Skin epidermis (tissue), 12 donors: ENCODE measurements at regions not wholly inside any gene's neighbourhood (a gene's known extent, or its start where the extent isn't known, plus 50 kb on each side); places are given as distances from the start of the nearest gene placed in this dataset.

Experiments
- H3K27ac ChIP-seq, 21 experiments: fragments of 200-600 bp; sonication (generic) in 11 of 21; one replicate each; pipeline ENCODE4 v1.5.0; 2020; ENCODE audit warnings: mild to moderate bottlenecking in 3 of 21, inconsistent platforms in 2 of 21, moderate library complexity in 2 of 21
- H3K4me3 ChIP-seq, 7 experiments: fragments of 200-600 bp; sonication (generic) in 2 of 7; one replicate each; pipeline ENCODE4 v1.5.0; 2020; ENCODE audit warnings: inconsistent platforms in 2 of 7, mild to moderate bottlenecking in 2 of 7, moderate library complexity in 1 of 7

DNA sequence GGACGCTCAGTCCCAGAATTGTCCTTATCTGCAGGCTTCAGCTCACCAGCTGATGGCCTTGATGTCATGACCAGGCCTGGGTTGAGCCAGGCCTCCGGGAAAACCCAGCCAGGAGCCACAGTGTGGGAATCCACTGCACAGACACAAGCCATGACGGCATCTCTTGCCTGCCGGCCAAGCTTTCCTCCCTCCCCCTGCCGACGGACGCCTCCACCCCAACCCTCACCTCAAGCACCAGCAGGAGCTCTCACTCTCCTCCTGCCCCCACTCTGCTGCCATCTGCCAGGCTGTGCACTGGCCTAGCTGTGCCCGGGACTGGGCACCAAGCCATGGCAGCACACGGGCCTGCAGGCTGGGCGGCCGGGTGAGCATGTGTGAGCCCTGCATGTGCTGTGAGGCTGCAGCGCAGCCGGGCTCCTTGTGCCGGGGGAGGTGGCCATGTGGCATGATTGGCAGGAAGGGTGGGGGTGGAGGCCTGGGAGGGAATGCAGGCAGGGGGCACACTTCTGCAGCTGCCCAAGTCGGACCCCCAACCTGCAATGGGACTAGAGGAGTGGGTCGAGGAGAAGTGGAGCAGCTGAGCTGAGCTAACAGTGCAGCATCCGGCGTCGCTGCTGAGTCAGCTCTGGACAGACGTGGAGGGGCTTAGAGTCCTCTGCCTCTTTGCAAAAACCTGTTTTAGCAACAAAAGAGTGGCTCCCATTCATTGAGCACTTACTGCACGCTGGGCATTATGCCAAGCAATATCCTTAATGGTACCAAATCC, 268.5 kb downstream of the CBLN1 start:
- no peak overlapping the region for H3K4me3 ChIP-seq
- H3K27ac ChIP-seq: no peak overlapping the region

DNA sequence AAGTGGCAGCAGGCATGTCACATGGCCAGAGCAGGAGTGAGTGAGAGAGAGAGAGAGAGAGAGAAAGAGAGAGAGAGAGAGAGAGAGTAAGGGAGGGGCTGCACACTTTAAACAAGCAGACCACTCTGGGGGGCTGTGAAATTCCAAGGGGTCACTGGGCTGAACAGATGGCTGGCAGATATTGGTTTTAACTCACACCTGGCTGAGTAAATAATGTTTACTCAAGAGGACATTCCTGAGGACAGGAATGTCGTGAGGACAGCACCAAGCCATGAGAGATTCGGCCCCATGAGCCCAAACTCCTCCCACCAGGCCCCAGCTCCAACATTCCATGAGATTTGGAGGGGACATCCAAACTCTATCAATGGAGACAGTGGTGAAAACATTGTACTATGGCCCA, 269.7 kb downstream of the CBLN1 start:
- H3K4me3 ChIP-seq: no peak overlapping the region
- H3K27ac ChIP-seq: no peak overlapping the region

DNA sequence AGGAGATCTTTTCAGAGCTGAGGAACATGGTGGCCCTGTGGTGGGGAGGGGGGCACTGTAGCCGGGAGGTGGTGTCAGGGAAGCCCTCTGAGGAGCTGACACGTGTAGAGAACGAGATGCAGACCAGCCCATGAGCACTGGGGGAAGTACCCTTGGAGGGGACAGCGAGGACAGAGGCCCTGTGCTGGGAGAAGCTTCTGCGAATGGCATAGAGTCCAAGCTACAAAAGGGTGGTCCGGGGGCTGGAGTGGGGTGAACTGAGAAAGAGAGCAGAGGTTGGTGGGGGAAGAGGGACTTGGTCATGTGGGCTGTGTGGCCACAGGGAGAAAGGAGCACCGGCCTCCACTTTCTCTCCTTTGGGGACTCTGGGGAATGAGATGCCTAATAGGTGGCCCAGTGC, 270.8 kb downstream of the CBLN1 start:
- H3K27ac ChIP-seq: no peak overlapping the region
- no peak overlapping the region for H3K4me3 ChIP-seq

- no peak overlapping the region for H3K27ac ChIP-seq
Measured at GRCh38 chr16:49010396-49010795, 271.2 kb downstream of the CBLN1 start.

GRCh38 chr16:49009204-49009603, 272.4 kb downstream of the CBLN1 start:
- Histone ChIP-seq H3K4me3 (no peak overlapping the region), H3K27ac (no peak overlapping the region)

More at GRCh38 chr16:49010396-49010795, 271.2 kb downstream of the CBLN1 start:
- no peak overlapping the region for H3K4me3 ChIP-seq

- Histone ChIP-seq H3K27ac (no peak overlapping the region), H3K4me3 (no peak overlapping the region)
Measured at GRCh38 chr16:49003992-49004391, 277.6 kb downstream of the CBLN1 start.

DNA sequence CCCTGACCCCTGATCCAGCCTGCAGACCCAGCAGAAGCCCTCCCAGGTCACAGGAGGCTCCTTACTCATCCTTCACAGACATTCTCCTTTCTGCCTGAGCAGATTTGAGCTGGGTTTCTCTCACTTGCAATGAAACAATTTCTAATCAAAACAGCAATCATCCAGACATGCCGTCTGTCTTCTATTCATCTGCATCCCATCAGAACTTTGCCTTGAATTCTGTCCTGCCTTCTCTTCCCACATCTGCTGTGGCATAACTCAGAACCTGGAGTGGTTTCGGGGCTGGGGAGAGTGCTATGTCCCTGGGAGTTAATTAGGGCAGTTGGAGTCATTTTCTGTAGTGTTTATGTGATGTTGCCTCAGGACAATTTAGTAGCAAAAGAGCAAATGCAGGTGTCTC, 278.6 kb downstream of the CBLN1 start:
- no peak overlapping the region for H3K27ac ChIP-seq

GRCh38 chr16:49000594-49000993, 281.0 kb downstream of the CBLN1 start:
- H3K27ac ChIP-seq: no peak overlapping the region
- H3K4me3 ChIP-seq: no peak overlapping the region

More for the DNA sequence above, 278.6 kb downstream of the CBLN1 start:
- no peak overlapping the region for H3K4me3 ChIP-seq

DNA sequence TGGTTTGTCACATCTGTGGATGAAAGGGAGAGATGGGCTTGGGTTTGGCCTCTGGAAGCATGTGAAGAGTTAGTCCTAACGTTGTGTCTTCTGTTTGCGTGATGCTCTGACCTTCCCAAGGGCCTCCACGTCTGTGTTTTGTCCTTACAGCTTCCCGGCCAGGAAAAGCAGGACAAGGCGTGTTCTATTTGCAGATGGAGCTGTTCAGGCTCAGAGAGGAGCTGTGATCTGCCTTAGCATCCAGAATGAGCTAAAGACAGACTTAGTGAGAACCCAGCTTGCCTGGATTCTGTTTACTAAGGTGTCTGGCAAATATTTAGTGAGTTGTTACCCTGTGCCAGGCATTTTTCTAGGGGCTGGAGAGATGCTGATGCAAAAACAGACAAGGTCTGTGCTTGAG, 282.1 kb downstream of the CBLN1 start:
- Histone ChIP-seq H3K4me3 (no peak overlapping the region), H3K27ac (no peak overlapping the region)

DNA sequence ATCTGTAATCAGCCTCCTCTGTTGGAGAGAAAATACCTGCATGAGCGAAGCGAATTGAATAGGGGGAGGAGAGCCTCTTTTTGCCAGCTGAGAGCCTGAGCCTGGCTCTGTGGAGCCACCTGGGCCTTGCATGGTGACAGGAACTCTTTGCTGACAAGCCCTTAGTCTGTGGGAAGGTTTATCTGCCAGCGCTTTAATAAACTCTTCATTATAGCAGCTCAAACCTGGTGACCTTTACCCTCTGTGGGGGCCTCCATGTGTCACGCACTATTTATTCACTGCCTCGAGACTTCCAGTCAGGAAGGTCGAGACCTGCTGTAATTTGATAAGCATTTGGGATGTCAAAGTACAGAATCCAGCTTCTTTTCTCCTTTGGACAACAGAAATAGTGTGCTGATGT, 282.6 kb downstream of the CBLN1 start:
- Histone ChIP-seq H3K4me3 (no peak overlapping the region), H3K27ac (no peak overlapping the region)

GRCh38 chr16:48997946-48998345, 283.7 kb downstream of the CBLN1 start:
- Histone ChIP-seq H3K4me3 (no peak overlapping the region), H3K27ac (no peak overlapping the region)

DNA sequence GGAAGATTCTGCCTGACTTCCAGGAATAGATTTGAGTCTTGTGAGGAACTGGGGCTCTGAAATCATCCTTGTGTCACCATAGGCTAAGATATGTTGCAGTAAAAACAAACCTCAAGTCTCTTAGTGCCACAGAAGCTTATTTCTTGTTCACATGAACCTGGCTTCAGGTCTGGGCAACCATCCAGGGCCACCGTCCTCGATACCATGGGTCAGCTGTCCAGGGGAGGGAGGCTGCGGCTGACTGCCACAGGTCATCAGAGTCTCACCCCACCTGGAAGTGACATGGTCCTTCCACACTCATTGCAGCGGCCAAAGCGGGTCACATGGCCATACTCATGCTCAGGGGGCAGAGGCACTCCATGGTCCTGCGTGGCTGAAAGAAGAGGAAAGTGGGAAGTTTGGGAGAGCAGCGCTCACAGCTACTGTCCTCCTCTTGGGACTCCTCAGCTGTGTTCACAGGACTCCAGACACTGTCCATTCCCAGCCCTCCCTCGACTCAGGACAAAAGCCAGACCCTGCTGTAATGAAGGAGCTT, 284.5 kb downstream of the CBLN1 start:
- H3K27ac ChIP-seq: no peak overlapping the region
- no peak overlapping the region for H3K4me3 ChIP-seq

- Histone ChIP-seq H3K27ac (no peak overlapping the region), H3K4me3 (no peak overlapping the region)
Measured at GRCh38 chr16:48978501-48978900, 303.1 kb downstream of the CBLN1 start.

DNA sequence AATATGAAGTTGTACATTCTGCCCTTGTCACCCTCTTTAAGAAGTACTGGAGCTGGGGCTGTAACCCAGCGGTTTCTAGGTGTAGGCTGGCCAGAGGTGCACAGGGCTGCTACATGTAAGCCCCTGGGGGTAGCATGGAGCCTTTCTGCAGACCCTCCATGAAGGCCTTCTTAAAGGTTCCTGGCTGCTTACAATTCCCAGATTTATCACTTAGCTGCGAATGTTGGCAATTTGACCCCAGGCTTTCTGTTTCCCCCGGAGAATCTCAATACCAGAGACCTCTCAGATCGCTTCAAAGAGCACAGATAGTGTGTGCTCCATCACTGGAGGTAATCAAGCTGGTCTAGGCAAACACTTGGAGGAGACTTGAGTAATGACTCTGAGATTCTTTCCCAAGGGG, 309.4 kb downstream of the CBLN1 start:
- H3K27ac ChIP-seq: no peak overlapping the region

GRCh38 chr16:48971571-48972077, 310.0 kb downstream of the CBLN1 start:
- Histone ChIP-seq H3K27ac (no peak overlapping the region), H3K4me3 (no peak overlapping the region)

More for the DNA sequence above, 309.4 kb downstream of the CBLN1 start:
- H3K4me3 ChIP-seq: no peak overlapping the region

GRCh38 chr16:48970216-48970615, 311.4 kb downstream of the CBLN1 start:
- H3K4me3 ChIP-seq: no peak overlapping the region
- H3K27ac ChIP-seq: no peak overlapping the region

GRCh38 chr16:48969611-48970010, 312.0 kb downstream of the CBLN1 start:
- Histone ChIP-seq H3K4me3 (no peak overlapping the region), H3K27ac (no peak overlapping the region)

DNA sequence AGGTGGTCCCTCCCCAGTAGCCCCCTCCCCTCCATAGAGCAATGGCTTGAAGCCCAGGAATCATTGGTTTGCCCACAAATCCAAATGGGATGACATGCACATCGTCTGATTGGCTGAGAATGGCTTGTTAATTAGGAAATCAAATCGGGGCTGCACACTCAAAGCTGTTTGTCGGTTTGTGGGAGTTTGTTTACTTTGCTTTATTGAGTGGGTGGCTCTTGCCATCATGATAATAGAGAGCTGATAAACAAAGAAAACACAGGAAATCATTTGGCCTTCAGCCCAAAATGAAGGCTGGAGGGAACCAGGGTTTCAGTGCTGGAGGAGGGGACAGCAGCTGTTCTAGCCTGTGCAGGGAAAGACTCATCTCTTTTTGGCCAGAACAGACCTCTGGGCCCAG, 316.3 kb downstream of the CBLN1 start:
- Histone ChIP-seq H3K27ac (no peak overlapping the region), H3K4me3 (no peak overlapping the region)

DNA sequence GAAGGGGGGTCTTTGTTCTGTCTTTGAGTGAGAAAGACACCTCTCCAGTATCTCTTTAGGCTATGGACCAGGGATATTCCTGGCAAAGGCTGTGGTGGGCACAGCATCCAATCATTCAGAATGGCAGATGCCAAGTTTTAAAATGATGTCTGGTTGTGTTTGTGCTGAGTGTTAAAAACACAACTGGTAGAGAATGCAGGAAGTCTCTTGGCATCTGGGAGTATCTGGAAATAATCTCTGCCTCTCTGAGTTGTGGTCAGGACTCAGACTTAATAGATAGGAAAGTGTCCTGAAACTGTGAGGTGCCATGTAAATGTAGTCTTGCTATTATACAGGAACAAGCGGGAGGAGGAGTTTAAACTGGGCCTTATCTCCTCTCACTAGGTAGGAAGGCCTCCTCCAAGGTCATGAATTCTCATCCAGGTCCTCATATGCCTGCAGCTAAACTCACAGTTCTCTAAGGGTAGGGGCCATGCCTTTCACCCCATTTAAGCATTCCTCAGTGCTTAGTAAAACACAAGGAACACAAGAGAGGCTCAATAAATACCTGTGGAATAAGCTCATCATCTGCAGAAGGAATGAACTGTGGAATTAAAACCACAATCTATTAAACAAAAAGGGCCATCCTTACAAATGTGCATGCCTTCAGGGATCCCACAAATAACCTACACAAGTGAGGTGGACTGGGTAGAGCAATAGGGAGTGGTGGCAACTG, 317.6 kb downstream of the CBLN1 start:
- H3K27ac ChIP-seq: peak overlapping the region in 1 of 21 experiments; percentile 31

GRCh38 chr16:48963306-48963705, 318.3 kb downstream of the CBLN1 start:
- Histone ChIP-seq H3K4me3 (no peak overlapping the region), H3K27ac (no peak overlapping the region)

More for the DNA sequence above, 317.6 kb downstream of the CBLN1 start:
- no peak overlapping the region for H3K4me3 ChIP-seq

- no peak overlapping the region for H3K27ac ChIP-seq
- H3K4me3 ChIP-seq: no peak overlapping the region
Measured at GRCh38 chr16:48961546-48961945, 320.1 kb downstream of the CBLN1 start.
